ENCODE measurements at regions not wholly inside any gene's neighbourhood (a gene's known extent, or its start where the extent isn't known, plus 50 kb on each side); places are given as distances from the start of the nearest gene placed in this dataset.

- no peaks in the 10 kb centered on the region for H3K4me1 ChIP-seq (ENCODE audit: control insufficient read depth in 4 of 4, insufficient read depth in 4 of 4, low read length in 3 of 4)
- DNase-seq (ENCODE audit: low spot score) = no peak
- H3K27ac ChIP-seq (ENCODE audit: low read depth in 1 of 2, low read length in 2 of 2) = no peak overlapping the region
- no peak overlapping the region for H3K4me3 ChIP-seq (ENCODE audit: low read depth in 1 of 3, low read length in 3 of 3)
- 89% methylated on average over 1 of the region's 1 CpG for WGBS
- TF ChIP-seq NR2F2 (IDR thresholded peaks at IDR 0.05) (no peak), RAD21 (IDR thresholded peaks at IDR 0.05) (no peak), EGR1 (IDR thresholded peaks at IDR 0.05; ENCODE audit: low read depth in 2 of 2) (no peak), JUND (IDR thresholded peaks at IDR 0.05) (no peak), YY1 (IDR thresholded peaks at IDR 0.05) (no peak), GABPA (IDR thresholded peaks at IDR 0.05 in 1 of 2, conservative IDR thresholded peaks at IDR 0.05 in 1 of 2) (no peak), HNF4A (conservative IDR thresholded peaks at IDR 0.05) (no peak), TAF1 (conservative IDR thresholded peaks at IDR 0.05) (no peak), HNF4G (IDR thresholded peaks at IDR 0.05) (no peak), ATF3 (IDR thresholded peaks at IDR 0.05) (no peak), CTCF (IDR thresholded peaks at IDR 0.05; ENCODE audit: low read depth, low read length, missing input control) (no peak), ZBTB33 (IDR thresholded peaks at IDR 0.05) (no peak)
- no peaks in the 10 kb centered on the region for H3K9me3 ChIP-seq (ENCODE audit: control insufficient read depth in 4 of 4, low read length in 3 of 4)
- H3K9ac ChIP-seq (ENCODE audit: low read depth in 1 of 2, low read length in 2 of 2) = no peak overlapping the region
- no peaks in the 10 kb centered on the region for H3K36me3 ChIP-seq (ENCODE audit: control insufficient read depth in 4 of 4, insufficient read depth in 3 of 4, low read depth in 1 of 4, low read length in 3 of 4)
- peaks cover 0 to 2% (median 0%) of the 10 kb centered on the region in 4 donors for H3K27me3 ChIP-seq (ENCODE audit: control insufficient read depth in 4 of 4, insufficient read depth in 4 of 4, low read length in 3 of 4)
Observed at GRCh38 chr9:115286411-115286810, 168.5 kb upstream of the TNC start.

- TF ChIP-seq HNF4A (conservative IDR thresholded peaks at IDR 0.05) = no peak
- no peak for TF ChIP-seq FOXA1 (IDR thresholded peaks at IDR 0.05)
- TF ChIP-seq JUND (IDR thresholded peaks at IDR 0.05) = no peak
- TF ChIP-seq REST (IDR thresholded peaks at IDR 0.05) = no peak
- no peak for TF ChIP-seq RAD21 (IDR thresholded peaks at IDR 0.05)
- no peak for TF ChIP-seq CTCF (IDR thresholded peaks at IDR 0.05; ENCODE audit: low read depth, low read length, missing input control)
- TF ChIP-seq RXRA (IDR thresholded peaks at IDR 0.05) = no peak
- TF ChIP-seq TAF1 (conservative IDR thresholded peaks at IDR 0.05) = no peak
- 93% methylated on average over 1 of the region's 1 CpG for WGBS
- Histone ChIP-seq H3K4me3 (ENCODE audit: low read depth in 1 of 3, low read length in 3 of 3) (no peak overlapping the region), H3K4me1 (ENCODE audit: control insufficient read depth in 4 of 4, insufficient read depth in 4 of 4, low read length in 3 of 4) (no peaks in the 10 kb centered on the region), H3K9ac (ENCODE audit: low read depth in 1 of 2, low read length in 2 of 2) (no peak overlapping the region), H3K27me3 (ENCODE audit: control insufficient read depth in 4 of 4, insufficient read depth in 4 of 4, low read length in 3 of 4) (peaks cover 0 to 2% (median 0%) of the 10 kb centered on the region in 4 donors), H3K36me3 (ENCODE audit: control insufficient read depth in 4 of 4, insufficient read depth in 3 of 4, low read depth in 1 of 4, low read length in 3 of 4) (no peaks in the 10 kb centered on the region), H3K9me3 (ENCODE audit: control insufficient read depth in 4 of 4, low read length in 3 of 4) (no peaks in the 10 kb centered on the region), H3K27ac (ENCODE audit: low read depth in 1 of 2, low read length in 2 of 2) (no peak overlapping the region)
- DNase-seq (ENCODE audit: low spot score) = no peak
Observed at GRCh38 chr9:115289757-115290208, 171.8 kb upstream of the TNC start.

All from liver (tissue), 8 donors.